ENCODE measurements at regions not wholly inside any gene's neighbourhood (a gene's known extent, or its start where the extent isn't known, plus 50 kb on each side); places are given as distances from the start of the nearest gene placed in this dataset.

DNA sequence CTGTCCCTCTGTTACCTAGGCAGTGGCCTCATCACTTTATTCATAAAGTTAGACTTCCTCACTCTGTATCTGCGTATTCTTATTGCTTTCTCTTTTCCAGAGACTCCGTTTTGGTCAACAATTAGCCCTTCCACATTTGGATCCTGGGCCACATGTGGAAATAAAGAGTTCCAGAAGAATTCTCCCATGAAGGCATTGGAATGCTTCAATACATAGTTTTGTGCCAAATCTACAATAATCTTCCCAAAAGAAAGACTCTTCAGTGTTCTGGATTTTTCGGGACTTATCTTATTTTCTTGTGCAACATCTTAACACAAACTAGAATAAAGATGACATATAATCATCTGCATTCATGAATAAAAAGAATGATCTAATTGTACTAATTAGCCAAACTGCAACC is 187.7 kb upstream of the BMP2 start:
- POLR2A ChIA-PET: no interaction called here
- H3K4me2 ChIP-seq (ENCODE audit: low read depth, low read length): no peak overlapping the region
- no peak for DNase-seq (ENCODE audit: low spot score)
- no peak overlapping the region for H3K9ac ChIP-seq (ENCODE audit: insufficient read depth, low read depth, low read length)
- CTCF ChIA-PET (ENCODE audit: low intra/inter-chr PET ratio, low total read pairs): no interaction called here
- no peak overlapping the region for H2AFZ ChIP-seq (ENCODE audit: low read length)
- no peak for FAIRE-seq
- no peaks in the 10 kb centered on the region for H3K36me3 ChIP-seq (replicated peaks in 1 of 2; ENCODE audit: control insufficient read depth in 1 of 2, insufficient read depth in 2 of 2, low read length in 2 of 2)
- peaks cover 10% of the 10 kb centered on the region for H3K4me1 ChIP-seq (ENCODE audit: insufficient read depth, low read length)
- H3K27me3 ChIP-seq (ENCODE audit: control insufficient read depth in 1 of 2, insufficient read depth in 2 of 2, low read length in 2 of 2): no peaks in the 10 kb centered on the region
- H3K9me3 ChIP-seq (ENCODE audit: low read length): no peaks in the 10 kb centered on the region
- H4K20me1 ChIP-seq (ENCODE audit: insufficient read depth, low read length): no peaks in the 10 kb centered on the region
- no peak overlapping the region for H3K27ac ChIP-seq (ENCODE audit: extremely low read length, insufficient read depth, low read length)
- intact Hi-C loops (cut with micrococcal nuclease; ENCODE audit: unreplicated experiment): loop anchor here (5.0 kb wide), 1 partner anchor 187 kb away; the partner anchor contains the start of gene BMP2
- 1% methylated on average over 3 of the region's 3 CpGs for WGBS (ENCODE audit: low lambda C conversion rate)
- TF ChIP-seq HNF4G (IDR thresholded peaks at IDR 0.05; ENCODE audit: borderline replicate concordance, low read depth, low read length): no peak
- TF ChIP-seq HNF4G (CRISPR knock-in tag; IDR thresholded peaks at IDR 0.05; ENCODE audit: borderline replicate concordance, low read depth): no peak
- TF ChIP-seq, protein P1, sequence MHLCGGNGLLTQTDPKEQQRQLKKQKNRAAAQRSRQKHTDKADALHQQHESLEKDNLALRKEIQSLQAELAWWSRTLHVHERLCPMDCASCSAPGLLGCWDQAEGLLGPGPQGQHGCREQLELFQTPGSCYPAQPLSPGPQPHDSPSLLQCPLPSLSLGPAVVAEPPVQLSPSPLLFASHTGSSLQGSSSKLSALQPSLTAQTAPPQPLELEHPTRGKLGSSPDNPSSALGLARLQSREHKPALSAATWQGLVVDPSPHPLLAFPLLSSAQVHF (CRISPR knock-in tag; IDR thresholded peaks at IDR 0.05): no peak
- TF ChIP-seq HOXD1 (CRISPR knock-in tag; IDR thresholded peaks at IDR 0.05): no peak
- no peak for TF ChIP-seq ATM (IDR thresholded peaks at IDR 0.05; ENCODE audit: borderline replicate concordance)
- TF ChIP-seq NPAS2 (CRISPR knock-in tag; IDR thresholded peaks at IDR 0.05; ENCODE audit: borderline replicate concordance): no peak
- no peak for TF ChIP-seq SP1 (IDR thresholded peaks at IDR 0.05)
- TF ChIP-seq SP1 (CRISPR knock-in tag; IDR thresholded peaks at IDR 0.05): no peak
- TF ChIP-seq, protein P2, sequence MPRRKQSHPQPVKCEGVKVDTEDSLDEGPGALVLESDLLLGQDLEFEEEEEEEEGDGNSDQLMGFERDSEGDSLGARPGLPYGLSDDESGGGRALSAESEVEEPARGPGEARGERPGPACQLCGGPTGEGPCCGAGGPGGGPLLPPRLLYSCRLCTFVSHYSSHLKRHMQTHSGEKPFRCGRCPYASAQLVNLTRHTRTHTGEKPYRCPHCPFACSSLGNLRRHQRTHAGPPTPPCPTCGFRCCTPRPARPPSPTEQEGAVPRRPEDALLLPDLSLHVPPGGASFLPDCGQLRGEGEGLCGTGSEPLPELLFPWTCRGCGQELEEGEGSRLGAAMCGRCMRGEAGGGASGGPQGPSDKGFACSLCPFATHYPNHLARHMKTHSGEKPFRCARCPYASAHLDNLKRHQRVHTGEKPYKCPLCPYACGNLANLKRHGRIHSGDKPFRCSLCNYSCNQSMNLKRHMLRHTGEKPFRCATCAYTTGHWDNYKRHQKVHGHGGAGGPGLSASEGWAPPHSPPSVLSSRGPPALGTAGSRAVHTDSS (CRISPR knock-in tag; conservative IDR thresholded peaks at IDR 0.05): no peak
- TF ChIP-seq, protein P3, sequence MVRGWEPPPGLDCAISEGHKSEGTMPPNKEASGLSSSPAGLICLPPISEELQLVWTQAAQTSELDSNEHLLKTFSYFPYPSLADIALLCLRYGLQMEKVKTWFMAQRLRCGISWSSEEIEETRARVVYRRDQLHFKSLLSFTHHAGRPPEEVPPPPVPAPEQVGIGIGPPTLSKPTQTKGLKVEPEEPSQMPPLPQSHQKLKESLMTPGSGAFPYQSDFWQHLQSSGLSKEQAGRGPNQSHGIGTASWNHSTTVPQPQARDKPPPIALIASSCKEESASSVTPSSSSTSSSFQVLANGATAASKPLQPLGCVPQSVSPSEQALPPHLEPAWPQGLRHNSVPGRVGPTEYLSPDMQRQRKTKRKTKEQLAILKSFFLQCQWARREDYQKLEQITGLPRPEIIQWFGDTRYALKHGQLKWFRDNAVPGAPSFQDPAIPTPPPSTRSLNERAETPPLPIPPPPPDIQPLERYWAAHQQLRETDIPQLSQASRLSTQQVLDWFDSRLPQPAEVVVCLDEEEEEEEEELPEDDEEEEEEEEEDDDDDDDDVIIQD (CRISPR knock-in tag; IDR thresholded peaks at IDR 0.05; ENCODE audit: low read depth): no peak
- TF ChIP-seq, protein P4, sequence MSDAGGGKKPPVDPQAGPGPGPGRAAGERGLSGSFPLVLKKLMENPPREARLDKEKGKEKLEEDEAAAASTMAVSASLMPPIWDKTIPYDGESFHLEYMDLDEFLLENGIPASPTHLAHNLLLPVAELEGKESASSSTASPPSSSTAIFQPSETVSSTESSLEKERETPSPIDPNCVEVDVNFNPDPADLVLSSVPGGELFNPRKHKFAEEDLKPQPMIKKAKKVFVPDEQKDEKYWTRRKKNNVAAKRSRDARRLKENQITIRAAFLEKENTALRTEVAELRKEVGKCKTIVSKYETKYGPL (CRISPR knock-in tag; IDR thresholded peaks at IDR 0.05): no peak
- no peak for TF ChIP-seq ZNF644 (CRISPR knock-in tag; IDR thresholded peaks at IDR 0.05; ENCODE audit: low read depth)
- no peak for TF ChIP-seq ZBTB21 (CRISPR knock-in tag; IDR thresholded peaks at IDR 0.05)
- no peak for TF ChIP-seq ZSCAN12 (CRISPR knock-in tag; IDR thresholded peaks at IDR 0.05)
- TF ChIP-seq ZNF589 (CRISPR knock-in tag; conservative IDR thresholded peaks at IDR 0.05): no peak
- TF ChIP-seq GTF2F1 (IDR thresholded peaks at IDR 0.05; ENCODE audit: low read length): no peak
- no peak for TF ChIP-seq NFE2L2 (IDR thresholded peaks at IDR 0.05; ENCODE audit: low read length)
- TF ChIP-seq YY1 (IDR thresholded peaks at IDR 0.05; ENCODE audit: insufficient read depth, insufficient replicate concordance, low read depth, low read length): no peak
- TF ChIP-seq REL (CRISPR knock-in tag; conservative IDR thresholded peaks at IDR 0.05): no peak
- no peak for TF ChIP-seq ZNF816 (CRISPR knock-in tag; IDR thresholded peaks at IDR 0.05; ENCODE audit: borderline replicate concordance)
- no peak for ATAC-seq
- H3K4me3 ChIP-seq (replicated peaks in 1 of 3; ENCODE audit: insufficient read depth in 1 of 3, low read depth in 2 of 3, low read length in 3 of 3): no peak overlapping the region
- BruUV-seq (replicated peaks): no TSS peak
- H3K79me2 ChIP-seq (ENCODE audit: insufficient read depth, low read length): no peaks in the 10 kb centered on the region
- in situ Hi-C loops (cut with HindIII; ENCODE audit: extremely low pct_ligation_motif_present, low pct_unique_long_range_greater_than_20kb): no loop called here
